Thyroid gland (tissue), 4 donors: ENCODE measurements at regions not wholly inside any gene's neighbourhood (a gene's known extent, or its start where the extent isn't known, plus 50 kb on each side); places are given as distances from the start of the nearest gene placed in this dataset.

Experiments used
- DNase-seq, 2 donors: peaks; one replicate each; pipeline ENCODE4 v3.0.0-alpha.2; 2019
- H3K27ac ChIP-seq, 3 donors: fragments of 200-600 bp; sonication (generic); 1 replicate in 2 of 3; 2 replicates in 1 of 3; pipeline ENCODE4 v1.5.1; 2016 to 2019; ENCODE audit warnings: mild to moderate bottlenecking in 1 of 3, moderate library complexity in 1 of 3
- H3K27me3 ChIP-seq: fragments of 200-600 bp; sonication (generic); one replicate; pipeline ENCODE4 v1.5.1; 2019
- H3K36me3 ChIP-seq, 2 donors: fragments of 200-600 bp; sonication (generic); one replicate each; pipeline ENCODE4 v1.5.1; 2016 to 2019
- H3K4me1 ChIP-seq, 2 donors: fragments of 200-600 bp; sonication (generic); one replicate each; pipeline ENCODE4 v1.5.1; 2017 to 2019
- H3K4me3 ChIP-seq, 3 donors: fragments of 200-600 bp; sonication (generic); replicated peaks in 1 of 3; 1 replicate in 2 of 3; 2 replicates in 1 of 3; pipeline ENCODE4 v1.5.1; 2016; ENCODE audit warnings: mild to moderate bottlenecking in 1 of 3
- H3K9me3 ChIP-seq: fragments of 200-600 bp; sonication (generic); one replicate; pipeline ENCODE4 v1.5.1; 2017
- CTCF ChIP-seq, 6 experiments: fragments of 200-600 bp in 3 of 6; fragments of 450-650 bp in 3 of 6; sonication (generic) in 3 of 6; IDR thresholded peaks; one replicate each; pipeline ENCODE4 v1.5.1; 2016 to 2019; ENCODE audit warnings: antibody characterized with exemption in 6 of 6, mild to moderate bottlenecking in 2 of 6, inconsistent platforms in 1 of 6, moderate library complexity in 1 of 6
- POLR2A ChIP-seq, 2 donors: fragments of 450-650 bp; IDR thresholded peaks; one replicate each; pipeline ENCODE4 v1.6.1; 2017; ENCODE audit warnings: antibody characterized with exemption in 2 of 2, mild to moderate bottlenecking in 2 of 2, moderate library complexity in 1 of 2
- WGBS, 2 donors: methylation state at CpG; one replicate each; pipeline ENCODE4 v1.1.5; 2017; 5-methylcytosine and 5-hydroxymethylcytosine counted together
- intact Hi-C: fragments of 100-400 bp; cut with DNase I; formaldehyde crosslinking; loops from one replicate; pipeline ENCODE4 v1.15.1; 2023

- H3K4me3 ChIP-seq: no peak overlapping the region
- WGBS, 2 donors: 96 to 98% methylated on average over 8 of the region's 8 CpGs
- H3K9me3 ChIP-seq: no peaks in the 10 kb centered on the region
- no peak overlapping the region for H3K27ac ChIP-seq
- no peaks in the 10 kb centered on the region for H3K36me3 ChIP-seq
- intact Hi-C loops: no loop called here
- H3K27me3 ChIP-seq: no peaks in the 10 kb centered on the region
- DNase-seq: no peak
- no peak for TF ChIP-seq CTCF (IDR thresholded peaks at IDR 0.05)
- TF ChIP-seq POLR2A (IDR thresholded peaks at IDR 0.05): no peak
- H3K4me1 ChIP-seq: peaks cover 0 to 7% of the 10 kb centered on the region in 2 donors
Observed at GRCh38 chr18:75553021-75553420, 125.5 kb upstream of the SMIM21 start.

GRCh38 chr18:75551071-75551470, 123.6 kb upstream of the SMIM21 start:
- Histone ChIP-seq H3K4me1 (peaks cover 0 to 7% of the 10 kb centered on the region in 2 donors), H3K9me3 (no peaks in the 10 kb centered on the region), H3K27me3 (no peaks in the 10 kb centered on the region), H3K4me3 (no peak overlapping the region), H3K36me3 (no peaks in the 10 kb centered on the region), H3K27ac (no peak overlapping the region)
- TF ChIP-seq CTCF (IDR thresholded peaks at IDR 0.05) (no peak), POLR2A (IDR thresholded peaks at IDR 0.05) (no peak)
- DNase-seq: peak; percentile 64 to 69
- 20 to 34% methylated on average over 4 of the region's 4 CpGs for WGBS, 2 donors
- intact Hi-C loops: no loop called here

- Histone ChIP-seq H3K27me3 (no peaks in the 10 kb centered on the region), H3K9me3 (no peaks in the 10 kb centered on the region), H3K4me3 (no peak overlapping the region), H3K36me3 (no peaks in the 10 kb centered on the region), H3K4me1 (no peaks in the 10 kb centered on the region), H3K27ac (no peak overlapping the region)
- DNase-seq: no peak
- intact Hi-C loops: no loop called here
- 78 to 85% methylated on average over 10 of the region's 10 CpGs for WGBS, 2 donors
- no peak for TF ChIP-seq CTCF (IDR thresholded peaks at IDR 0.05)
- TF ChIP-seq POLR2A (IDR thresholded peaks at IDR 0.05): no peak
Observed at GRCh38 chr18:75548353-75548905, 120.9 kb upstream of the SMIM21 start.

GRCh38 chr18:75546964-75547363, 119.5 kb upstream of the SMIM21 start:
- no peaks in the 10 kb centered on the region for H3K36me3 ChIP-seq
- intact Hi-C loops: no loop called here
- TF ChIP-seq CTCF (IDR thresholded peaks at IDR 0.05): no peak
- no peak for TF ChIP-seq POLR2A (IDR thresholded peaks at IDR 0.05)
- DNase-seq: no peak
- no peaks in the 10 kb centered on the region for H3K4me1 ChIP-seq
- WGBS, 2 donors: 87 to 91% methylated on average over 7 of the region's 7 CpGs
- no peaks in the 10 kb centered on the region for H3K27me3 ChIP-seq
- H3K4me3 ChIP-seq: no peak overlapping the region
- H3K9me3 ChIP-seq: no peaks in the 10 kb centered on the region
- H3K27ac ChIP-seq: no peak overlapping the region

GRCh38 chr18:75545189-75545588, 117.7 kb upstream of the SMIM21 start:
- H3K4me1 ChIP-seq: no peaks in the 10 kb centered on the region
- TF ChIP-seq CTCF (IDR thresholded peaks at IDR 0.05) (no peak), POLR2A (IDR thresholded peaks at IDR 0.05) (no peak)
- intact Hi-C loops: no loop called here
- H3K36me3 ChIP-seq: no peaks in the 10 kb centered on the region
- H3K4me3 ChIP-seq: no peak overlapping the region
- no peak overlapping the region for H3K27ac ChIP-seq
- no peaks in the 10 kb centered on the region for H3K27me3 ChIP-seq
- WGBS, 2 donors: 83 to 84% methylated on average over 6 of the region's 6 CpGs
- H3K9me3 ChIP-seq: no peaks in the 10 kb centered on the region
- no peak for DNase-seq
